Ovary (tissue), 7 donors: ENCODE measurements at regions not wholly inside any gene's neighbourhood (a gene's known extent, or its start where the extent isn't known, plus 50 kb on each side); places are given as distances from the start of the nearest gene placed in this dataset.

Experiments used
- DNase-seq, 5 donors: peaks; one replicate each; pipeline ENCODE4 v3.0.0-alpha.2; 2019 to 2020
- H3K27ac ChIP-seq, 2 donors: fragments of 200-600 bp; one replicate each; pipeline versions ENCODE4 v1.5.1 to v1.8.0; 2019 to 2022
- H3K27me3 ChIP-seq: fragments of 200-600 bp; one replicate; pipeline ENCODE4 v1.8.0; 2022
- H3K36me3 ChIP-seq: fragments of 200-600 bp; sonication (generic); one replicate; pipeline ENCODE4 v1.5.1; 2019
- H3K4me1 ChIP-seq: one replicate; pipeline ENCODE4 v1.8.1; 2013; ENCODE audit warnings: mild to moderate bottlenecking, moderate library complexity; ENCODE audit not compliant: insufficient read depth
- H3K4me3 ChIP-seq: fragments of 200-600 bp; sonication (generic); one replicate; pipeline ENCODE4 v1.5.1; 2017
- H3K9me3 ChIP-seq, 2 donors: fragments of 200-600 bp in 1 of 2; sonication (generic) in 1 of 2; one replicate each; pipeline versions ENCODE4 v1.5.1 to v1.8.1; 2013 to 2019; ENCODE audit warnings: mild to moderate bottlenecking in 1 of 2, moderate library complexity in 1 of 2
- EP300 ChIP-seq: sonication (generic); formaldehyde crosslinking; IDR thresholded peaks from one replicate; pipeline ENCODE4 v1.6.1; 2017; ENCODE audit warnings: antibody characterized with exemption
- POLR2A ChIP-seq: fragments of 450-650 bp; IDR thresholded peaks from one replicate; pipeline ENCODE4 v1.6.1; 2017; ENCODE audit warnings: antibody characterized with exemption, mild to moderate bottlenecking, moderate library complexity
- WGBS, 3 donors: extraction: QIAGEN DNeasy Blood & Tissue Kit in 1 of 3; methylation state at CpG; one replicate each; pipeline versions ENCODE4 v1.1.5 to v1.1.7; 2013 to 2017; 5-methylcytosine and 5-hydroxymethylcytosine counted together
- intact Hi-C, 4 donors: fragments of 100-400 bp; cut with DNase I; formaldehyde crosslinking; loops; one replicate each; pipeline versions ENCODE4 v1.11.0 to v1.15.1; 2022 to 2023
- TF ChIP-seq, protein P1 (sequence below), 3 donors: fragments of 450-650 bp in 2 of 3; fragments of 200-600 bp in 1 of 3; IDR thresholded peaks; one replicate each; pipeline versions ENCODE4 v1.5.1 to v1.8.0; 2016 to 2022; ENCODE audit warnings: antibody characterized with exemption in 3 of 3, mild to moderate bottlenecking in 1 of 3
- donor health status: DM: no; HTN: no; CAD: no; lungs with moderate emphysema.
- donor health status: DM: no; HTN: no; CAD: no.
- donor health status: Bipolar disorder and iron deficiency.
- donor health status: DM: no; HTN: no; CAD: no.
- donor health status: DM: yes; HTN: yes; CAD: no.

DNA sequence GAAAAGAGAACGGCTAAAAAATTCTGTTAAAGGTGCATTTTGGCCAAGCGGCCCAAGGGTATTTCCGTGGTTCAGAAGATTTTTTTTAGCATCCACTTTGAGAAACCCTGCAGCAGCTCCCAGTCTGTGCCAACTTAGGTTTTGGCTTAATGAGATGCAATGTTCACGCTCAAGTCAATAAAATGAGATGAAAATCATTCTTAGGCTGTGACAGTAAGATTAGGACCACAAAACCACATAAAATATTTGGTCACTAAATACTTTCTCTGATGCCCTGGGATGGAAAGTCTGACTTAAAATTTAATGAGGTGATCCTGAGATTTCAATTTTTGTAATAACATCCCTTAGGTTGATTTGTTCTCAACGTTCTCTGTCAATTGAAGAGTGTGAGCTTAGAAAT lies 74.2 kb upstream of the FHL2 start:
- Histone ChIP-seq H3K27ac (no peak overlapping the region), H3K4me1 (no peaks in the 10 kb centered on the region), H3K4me3 (no peak overlapping the region), H3K9me3 (no peaks in the 10 kb centered on the region), H3K27me3 (no peaks in the 10 kb centered on the region), H3K36me3 (no peaks in the 10 kb centered on the region)
- intact Hi-C loops = no loop called here
- 88 to 91% (median 90%) methylated on average over 5 of the region's 5 CpGs for WGBS, 3 donors
- no peak for DNase-seq
- no peak for TF ChIP-seq EP300
- TF ChIP-seq POLR2A = no peak
- TF ChIP-seq, protein P1, sequence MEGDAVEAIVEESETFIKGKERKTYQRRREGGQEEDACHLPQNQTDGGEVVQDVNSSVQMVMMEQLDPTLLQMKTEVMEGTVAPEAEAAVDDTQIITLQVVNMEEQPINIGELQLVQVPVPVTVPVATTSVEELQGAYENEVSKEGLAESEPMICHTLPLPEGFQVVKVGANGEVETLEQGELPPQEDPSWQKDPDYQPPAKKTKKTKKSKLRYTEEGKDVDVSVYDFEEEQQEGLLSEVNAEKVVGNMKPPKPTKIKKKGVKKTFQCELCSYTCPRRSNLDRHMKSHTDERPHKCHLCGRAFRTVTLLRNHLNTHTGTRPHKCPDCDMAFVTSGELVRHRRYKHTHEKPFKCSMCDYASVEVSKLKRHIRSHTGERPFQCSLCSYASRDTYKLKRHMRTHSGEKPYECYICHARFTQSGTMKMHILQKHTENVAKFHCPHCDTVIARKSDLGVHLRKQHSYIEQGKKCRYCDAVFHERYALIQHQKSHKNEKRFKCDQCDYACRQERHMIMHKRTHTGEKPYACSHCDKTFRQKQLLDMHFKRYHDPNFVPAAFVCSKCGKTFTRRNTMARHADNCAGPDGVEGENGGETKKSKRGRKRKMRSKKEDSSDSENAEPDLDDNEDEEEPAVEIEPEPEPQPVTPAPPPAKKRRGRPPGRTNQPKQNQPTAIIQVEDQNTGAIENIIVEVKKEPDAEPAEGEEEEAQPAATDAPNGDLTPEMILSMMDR (IDR thresholded peaks at IDR 0.05) = no peak

DNA sequence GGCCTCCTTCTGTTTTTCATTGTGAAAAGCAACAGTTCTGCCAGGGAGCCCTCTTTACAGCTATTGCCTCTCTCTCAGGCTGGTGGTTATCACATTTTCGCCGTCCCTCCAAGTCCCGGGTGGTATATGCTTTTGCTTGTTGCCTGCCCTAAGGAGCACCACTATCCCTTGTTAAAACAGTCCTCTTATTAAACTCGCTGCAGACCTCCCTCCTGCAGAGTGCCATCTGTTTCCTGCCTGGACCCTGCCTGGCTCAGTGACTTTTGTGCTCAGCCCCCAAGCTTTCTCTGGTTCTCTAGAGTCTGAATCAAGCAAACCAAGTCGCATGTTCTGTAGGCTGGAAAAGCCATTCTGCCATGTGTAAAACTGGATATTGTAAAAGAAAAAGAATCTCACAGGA lies 72.1 kb upstream of the FHL2 start:
- TF ChIP-seq, protein P1 (IDR thresholded peaks at IDR 0.05) = no peak
- no peak for TF ChIP-seq POLR2A
- TF ChIP-seq EP300 = no peak
- Histone ChIP-seq H3K4me1 (no peaks in the 10 kb centered on the region), H3K27me3 (no peaks in the 10 kb centered on the region), H3K9me3 (no peaks in the 10 kb centered on the region), H3K36me3 (no peaks in the 10 kb centered on the region), H3K27ac (no peak overlapping the region), H3K4me3 (no peak overlapping the region)
- no peak for DNase-seq
- intact Hi-C loops = no loop called here
- 75 to 83% (median 80%) methylated on average over 5 of the region's 5 CpGs for WGBS, 3 donors

DNA sequence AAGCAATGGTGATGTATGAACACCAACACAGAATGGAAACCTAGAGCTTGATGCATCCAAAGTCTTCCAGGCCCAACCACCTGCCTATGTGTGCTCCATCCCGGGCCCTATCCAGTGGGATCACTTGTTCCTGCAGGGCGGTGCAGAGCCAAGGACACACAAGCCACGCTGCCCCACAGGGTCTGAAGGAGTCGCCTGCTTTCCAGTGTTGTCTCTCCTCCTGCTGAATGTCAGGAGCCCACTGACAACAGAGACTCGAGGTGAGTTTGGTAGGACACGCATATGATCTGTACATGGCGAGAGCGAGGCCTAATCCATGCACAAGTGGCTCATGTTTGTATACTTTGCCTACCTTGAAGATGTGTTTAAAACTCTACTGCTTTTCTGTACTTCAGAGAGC lies 70.9 kb upstream of the FHL2 start:
- H3K4me3 ChIP-seq = no peak overlapping the region
- no peaks in the 10 kb centered on the region for H3K4me1 ChIP-seq
- no peaks in the 10 kb centered on the region for H3K9me3 ChIP-seq
- intact Hi-C loops = no loop called here
- WGBS, 3 donors = 88 to 92% (median 88%) methylated on average over 8 of the region's 8 CpGs
- no peaks in the 10 kb centered on the region for H3K36me3 ChIP-seq
- no peaks in the 10 kb centered on the region for H3K27me3 ChIP-seq
- TF ChIP-seq, protein P1 (IDR thresholded peaks at IDR 0.05) = no peak
- TF ChIP-seq EP300 (no peak), POLR2A (no peak)
- H3K27ac ChIP-seq = no peak overlapping the region
- no peak for DNase-seq

DNA sequence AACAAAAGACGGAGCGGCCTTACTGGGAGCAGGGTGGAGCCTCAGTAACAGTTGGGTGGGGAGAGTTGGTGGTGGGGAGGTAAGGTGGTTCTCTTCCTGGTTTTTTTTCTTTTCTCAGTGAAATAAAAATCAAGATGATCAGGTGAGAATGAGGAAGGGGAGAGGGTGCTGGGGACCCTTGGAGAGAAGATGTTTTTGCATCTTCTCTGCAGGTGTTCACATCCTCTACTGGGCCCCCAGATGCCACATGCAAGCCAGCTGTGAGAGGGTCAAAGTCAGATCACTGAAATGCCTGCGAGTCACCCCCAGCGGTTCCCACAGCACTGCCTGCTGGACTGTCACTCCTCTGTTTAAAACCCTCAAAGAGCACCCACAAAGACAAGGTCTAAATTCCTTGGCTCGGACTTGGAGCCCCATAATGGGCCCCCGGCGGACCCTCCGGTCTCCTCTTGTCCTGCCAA lies 69.8 kb upstream of the FHL2 start:
- DNase-seq = no peak
- no peaks in the 10 kb centered on the region for H3K36me3 ChIP-seq
- H3K4me3 ChIP-seq = no peak overlapping the region
- WGBS, 3 donors = 77 to 92% (median 91%) methylated on average over 8 of the region's 8 CpGs
- no peak overlapping the region for H3K27ac ChIP-seq
- intact Hi-C loops = no loop called here
- no peaks in the 10 kb centered on the region for H3K9me3 ChIP-seq
- TF ChIP-seq EP300 = no peak
- TF ChIP-seq, protein P1 (IDR thresholded peaks at IDR 0.05) = no peak
- no peaks in the 10 kb centered on the region for H3K27me3 ChIP-seq
- H3K4me1 ChIP-seq = no peaks in the 10 kb centered on the region

DNA sequence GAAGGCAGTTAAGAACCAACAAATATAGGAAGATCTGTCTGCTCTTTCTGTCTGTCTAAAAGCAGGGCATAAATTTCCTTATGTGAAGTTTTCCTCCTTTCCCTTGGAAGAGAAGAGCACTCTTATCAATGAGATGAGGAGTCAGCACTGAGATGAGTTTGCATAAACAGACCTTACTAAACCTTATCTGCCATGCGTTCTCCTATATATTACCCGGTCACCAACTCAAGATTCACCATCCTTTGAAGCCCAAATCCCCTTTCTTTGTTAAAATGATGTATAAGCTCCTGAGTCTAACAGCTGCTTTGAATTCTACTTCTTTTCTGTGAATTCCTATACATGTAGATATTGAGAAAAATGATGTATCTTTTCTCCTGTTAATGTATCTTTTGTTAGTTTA lies 65.5 kb upstream of the FHL2 start:
- H3K27ac ChIP-seq = no peak overlapping the region
- no peaks in the 10 kb centered on the region for H3K27me3 ChIP-seq
- intact Hi-C loops = loop anchor here in 1 of 4 donors (5.0 kb wide), 1 partner anchor 33 kb away; no protein-coding TSS in a partner anchor
- WGBS, 3 donors = 72 to 90% (median 78%) methylated on average over 2 of the region's 2 CpGs
- TF ChIP-seq EP300 (no peak), POLR2A (no peak)
- TF ChIP-seq, protein P1 (IDR thresholded peaks at IDR 0.05) = no peak
- no peak for DNase-seq
- no peaks in the 10 kb centered on the region for H3K9me3 ChIP-seq
- no peaks in the 10 kb centered on the region for H3K36me3 ChIP-seq
- H3K4me1 ChIP-seq = peaks cover 6% of the 10 kb centered on the region
- H3K4me3 ChIP-seq = no peak overlapping the region
